Astrocyte (in vitro differentiated cells and primary cell): ENCODE measurements at regions not wholly inside any gene's neighbourhood (a gene's known extent, or its start where the extent isn't known, plus 50 kb on each side); places are given as distances from the start of the nearest gene placed in this dataset.

Source experiments
- DNase-seq: peaks from one replicate; pipeline ENCODE4 v3.0.0-alpha.2; 2010; ENCODE audit warnings: low read depth
- FAIRE-seq: peaks from 2 replicates; lab custom pipeline; 2011; peaks lifted over from hg19 to GRCh38; lab: Jason Lieb, UNC
- H2AFZ ChIP-seq: 2 replicates; pipeline ENCODE4 v1.6.0; 2012; ENCODE audit warnings: low read depth, low read length, inconsistent platforms
- H3K27ac ChIP-seq: 2 replicates; pipeline ENCODE4 v1.5.1; 2011; ENCODE audit warnings: low read depth, low read length, inconsistent platforms
- H3K27me3 ChIP-seq: 2 replicates; pipeline ENCODE4 v1.6.0; 2011; ENCODE audit warnings: low read length, inconsistent platforms; ENCODE audit not compliant: insufficient read depth
- H3K36me3 ChIP-seq: 2 replicates; pipeline ENCODE4 v1.5.1; 2011; ENCODE audit warnings: low read length, inconsistent platforms; ENCODE audit not compliant: insufficient read depth
- H3K4me1 ChIP-seq: 2 replicates; pipeline ENCODE4 v1.5.1; 2011; ENCODE audit warnings: low read length, inconsistent platforms; ENCODE audit not compliant: insufficient read depth
- H3K4me2 ChIP-seq: 2 replicates; pipeline ENCODE4 v1.6.0; 2012; ENCODE audit warnings: low read length, inconsistent platforms
- H3K4me3 ChIP-seq: 2 replicates; pipeline ENCODE4 v1.5.1; 2011; ENCODE audit warnings: low read depth, mild to moderate bottlenecking, low read length, inconsistent platforms; ENCODE audit not compliant: insufficient read depth
- H3K79me2 ChIP-seq: 2 replicates; pipeline ENCODE4 v1.6.0; 2012; ENCODE audit warnings: mild to moderate bottlenecking, low read length, inconsistent platforms; ENCODE audit not compliant: insufficient read depth
- H3K9ac ChIP-seq: 2 replicates; pipeline ENCODE4 v1.6.0; 2012; ENCODE audit warnings: mild to moderate bottlenecking, low read length, inconsistent platforms
- H3K9me3 ChIP-seq: 2 replicates; pipeline ENCODE4 v1.5.1; 2012; ENCODE audit warnings: low read depth, mild to moderate bottlenecking, low read length, inconsistent platforms; ENCODE audit not compliant: insufficient read depth
- H4K20me1 ChIP-seq: 2 replicates; pipeline ENCODE4 v1.6.0; 2012; ENCODE audit warnings: low read length, inconsistent platforms; ENCODE audit not compliant: insufficient read depth
- H3K27ac Mint-ChIP-seq: one replicate; pipeline ENCODE4 v1.8.0; 2021; ENCODE audit warnings: mild to moderate bottlenecking, mixed read lengths; ENCODE audit not compliant: unreplicated experiment
- H3K27me3 Mint-ChIP-seq: one replicate; pipeline ENCODE4 v1.8.0; 2021; ENCODE audit warnings: low read depth, mixed read lengths; ENCODE audit not compliant: unreplicated experiment
- H3K36me3 Mint-ChIP-seq: one replicate; pipeline ENCODE4 v1.8.0; 2021; ENCODE audit warnings: low read depth, mixed read lengths; ENCODE audit not compliant: unreplicated experiment
- H3K4me1 Mint-ChIP-seq: one replicate; pipeline ENCODE4 v1.8.0; 2021; ENCODE audit warnings: low read depth, mixed read lengths; ENCODE audit not compliant: unreplicated experiment
- H3K4me3 Mint-ChIP-seq: one replicate; pipeline ENCODE4 v1.8.0; 2021; ENCODE audit warnings: mild to moderate bottlenecking, moderate library complexity, mixed read lengths; ENCODE audit not compliant: unreplicated experiment
- H3K9me3 Mint-ChIP-seq: one replicate; pipeline ENCODE4 v1.8.0; 2021; ENCODE audit warnings: mild to moderate bottlenecking, mixed read lengths; ENCODE audit not compliant: unreplicated experiment
- EZH2 ChIP-seq: IDR thresholded peaks from 2 replicates; pipeline ENCODE4 v1.6.1; 2012; ENCODE audit warnings: mild to moderate bottlenecking, low read length, inconsistent platforms; ENCODE audit not compliant: insufficient read depth
- TF ChIP-seq, protein P1 (sequence below): IDR thresholded peaks from 2 replicates; pipeline ENCODE4 v1.5.1; 2011; ENCODE audit warnings: low read depth, mild to moderate bottlenecking, inconsistent platforms, low read length, moderate library complexity; ENCODE audit not compliant: insufficient read depth

DNA sequence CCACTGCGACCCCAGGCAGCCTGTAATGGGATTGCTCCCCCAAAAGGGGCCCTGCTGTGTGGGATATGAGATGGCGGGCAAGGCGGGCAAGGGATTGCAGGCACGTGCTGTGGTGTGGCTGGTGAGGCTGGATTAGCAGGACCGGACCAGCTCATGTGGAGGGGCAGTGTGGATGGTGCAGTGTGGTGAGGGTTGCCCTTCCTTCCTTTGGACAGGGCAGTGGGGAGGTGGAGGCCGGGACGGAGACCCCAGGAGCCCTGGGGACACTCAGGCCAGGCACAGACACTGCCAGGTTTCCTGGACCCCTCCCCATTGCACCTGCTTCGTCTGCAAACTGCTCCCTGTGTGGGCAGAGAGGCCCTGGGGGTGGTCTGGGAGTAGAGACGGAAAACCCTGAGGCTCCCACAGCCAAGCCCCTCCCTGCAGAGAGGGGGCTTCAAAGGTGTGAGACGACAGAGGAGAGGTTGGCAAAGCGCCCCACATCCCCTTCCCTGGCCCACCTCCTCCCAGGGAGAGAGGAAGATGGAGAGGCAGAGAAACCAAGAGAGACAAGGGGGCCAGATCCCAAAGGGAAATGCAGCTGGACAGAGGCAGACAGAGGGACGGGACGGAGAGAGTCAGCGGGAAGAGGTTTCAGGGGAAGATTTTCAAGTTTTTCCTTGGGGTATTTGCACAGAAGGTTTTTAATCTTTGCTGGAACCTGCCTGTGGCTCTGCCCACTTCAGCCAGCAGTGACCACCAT, 89.2 kb downstream of the MICALL2 start:
- no peaks in the 10 kb centered on the region for H4K20me1 ChIP-seq
- no peak overlapping the region for H3K27ac ChIP-seq
- H3K9me3 ChIP-seq, result peaks cover 6% of the 10 kb centered on the region
- H3K9ac ChIP-seq, result no peak overlapping the region
- no peak overlapping the region for H3K4me3 Mint-ChIP-seq
- H3K9me3 Mint-ChIP-seq, result peaks cover 4% of the 10 kb centered on the region
- no peaks in the 10 kb centered on the region for H3K4me1 ChIP-seq
- H3K79me2 ChIP-seq, result no peaks in the 10 kb centered on the region
- no peaks in the 10 kb centered on the region for H3K4me1 Mint-ChIP-seq
- H3K4me2 ChIP-seq, result no peak overlapping the region
- TF ChIP-seq EZH2, result no peak
- TF ChIP-seq, protein P1, sequence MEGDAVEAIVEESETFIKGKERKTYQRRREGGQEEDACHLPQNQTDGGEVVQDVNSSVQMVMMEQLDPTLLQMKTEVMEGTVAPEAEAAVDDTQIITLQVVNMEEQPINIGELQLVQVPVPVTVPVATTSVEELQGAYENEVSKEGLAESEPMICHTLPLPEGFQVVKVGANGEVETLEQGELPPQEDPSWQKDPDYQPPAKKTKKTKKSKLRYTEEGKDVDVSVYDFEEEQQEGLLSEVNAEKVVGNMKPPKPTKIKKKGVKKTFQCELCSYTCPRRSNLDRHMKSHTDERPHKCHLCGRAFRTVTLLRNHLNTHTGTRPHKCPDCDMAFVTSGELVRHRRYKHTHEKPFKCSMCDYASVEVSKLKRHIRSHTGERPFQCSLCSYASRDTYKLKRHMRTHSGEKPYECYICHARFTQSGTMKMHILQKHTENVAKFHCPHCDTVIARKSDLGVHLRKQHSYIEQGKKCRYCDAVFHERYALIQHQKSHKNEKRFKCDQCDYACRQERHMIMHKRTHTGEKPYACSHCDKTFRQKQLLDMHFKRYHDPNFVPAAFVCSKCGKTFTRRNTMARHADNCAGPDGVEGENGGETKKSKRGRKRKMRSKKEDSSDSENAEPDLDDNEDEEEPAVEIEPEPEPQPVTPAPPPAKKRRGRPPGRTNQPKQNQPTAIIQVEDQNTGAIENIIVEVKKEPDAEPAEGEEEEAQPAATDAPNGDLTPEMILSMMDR, result no peak
- no peak overlapping the region for H3K4me3 ChIP-seq
- H3K27me3 ChIP-seq, result peaks cover 45% of the 10 kb centered on the region
- no peak for FAIRE-seq
- no peaks in the 10 kb centered on the region for H3K36me3 ChIP-seq
- no peak overlapping the region for H3K27ac Mint-ChIP-seq
- peaks cover 62% of the 10 kb centered on the region for H3K27me3 Mint-ChIP-seq
- no peak for DNase-seq
- no peak overlapping the region for H2AFZ ChIP-seq
- peaks cover 3% of the 10 kb centered on the region for H3K36me3 Mint-ChIP-seq

DNA sequence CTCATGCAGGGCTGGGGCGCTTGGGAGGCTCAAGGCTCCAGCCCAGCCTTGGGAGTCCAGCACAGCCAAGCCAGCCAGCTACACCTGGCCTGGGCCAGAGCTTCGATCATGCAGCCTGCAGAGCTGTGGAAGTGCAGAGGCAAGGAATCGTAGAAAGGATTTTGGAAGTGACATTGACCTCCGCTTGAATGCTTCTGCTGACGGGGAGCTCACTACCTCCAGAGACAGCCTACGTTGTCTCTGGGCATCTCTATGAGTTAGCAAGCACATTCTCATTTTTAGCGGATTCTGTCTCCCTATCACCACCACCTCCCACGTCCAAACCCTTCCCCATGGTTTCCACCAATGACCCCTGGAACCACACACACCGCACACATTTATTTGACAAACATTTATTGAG, 88.5 kb downstream of the MICALL2 start:
- peaks cover 40% of the 10 kb centered on the region for H3K27me3 ChIP-seq
- H3K4me3 Mint-ChIP-seq, result no peak overlapping the region

More for the DNA sequence above, 88.5 kb downstream of the MICALL2 start:
- Mint-ChIP-seq H3K9me3 (peaks cover 4% of the 10 kb centered on the region), H3K36me3 (peaks cover 2% of the 10 kb centered on the region), H3K4me1 (no peaks in the 10 kb centered on the region), H3K27me3 (peaks cover 66% of the 10 kb centered on the region), H3K27ac (peak overlapping the region; percentile 34)
- TF ChIP-seq, protein P1, result no peak
- TF ChIP-seq EZH2, result no peak
- Histone ChIP-seq H2AFZ (no peak overlapping the region), H3K4me3 (no peak overlapping the region), H3K9me3 (peaks cover 3% of the 10 kb centered on the region), H3K79me2 (no peaks in the 10 kb centered on the region), H3K4me1 (no peaks in the 10 kb centered on the region), H3K9ac (no peak overlapping the region), H4K20me1 (no peaks in the 10 kb centered on the region), H3K36me3 (no peaks in the 10 kb centered on the region), H3K4me2 (no peak overlapping the region), H3K27ac (no peak overlapping the region)
- no peak for FAIRE-seq
- no peak for DNase-seq
